HUES6 (cell line): ENCODE measurements at regions not wholly inside any gene's neighbourhood (a gene's known extent, or its start where the extent isn't known, plus 50 kb on each side); places are given as distances from the start of the nearest gene placed in this dataset.

Experiments
- H3K27ac ChIP-seq: 2 replicates; pipeline ENCODE4 v1.7.0; 2013; ENCODE audit warnings: low read depth, mild to moderate bottlenecking, low read length, inconsistent platforms
- H3K27me3 ChIP-seq: 2 replicates; pipeline ENCODE4 v1.6.1; 2013; ENCODE audit warnings: low read length; ENCODE audit not compliant: control insufficient read depth, insufficient read depth
- H3K36me3 ChIP-seq: 2 replicates; pipeline ENCODE4 v1.6.1; 2013; ENCODE audit warnings: low read length; ENCODE audit not compliant: control insufficient read depth, insufficient read depth
- H3K4me1 ChIP-seq: 2 replicates; pipeline ENCODE4 v1.6.1; 2013; ENCODE audit warnings: low read length; ENCODE audit not compliant: control insufficient read depth, insufficient read depth
- H3K4me3 ChIP-seq: 2 replicates; pipeline ENCODE4 v1.5.1; 2013; ENCODE audit warnings: low read depth, low read length
- H3K9ac ChIP-seq: one replicate; pipeline ENCODE4 v1.6.1; 2013; ENCODE audit warnings: mild to moderate bottlenecking, low read length
- H3K9me3 ChIP-seq: 2 replicates; pipeline ENCODE4 v1.6.1; 2013; ENCODE audit warnings: low read depth, low read length; ENCODE audit not compliant: control insufficient read depth, insufficient read depth

DNA sequence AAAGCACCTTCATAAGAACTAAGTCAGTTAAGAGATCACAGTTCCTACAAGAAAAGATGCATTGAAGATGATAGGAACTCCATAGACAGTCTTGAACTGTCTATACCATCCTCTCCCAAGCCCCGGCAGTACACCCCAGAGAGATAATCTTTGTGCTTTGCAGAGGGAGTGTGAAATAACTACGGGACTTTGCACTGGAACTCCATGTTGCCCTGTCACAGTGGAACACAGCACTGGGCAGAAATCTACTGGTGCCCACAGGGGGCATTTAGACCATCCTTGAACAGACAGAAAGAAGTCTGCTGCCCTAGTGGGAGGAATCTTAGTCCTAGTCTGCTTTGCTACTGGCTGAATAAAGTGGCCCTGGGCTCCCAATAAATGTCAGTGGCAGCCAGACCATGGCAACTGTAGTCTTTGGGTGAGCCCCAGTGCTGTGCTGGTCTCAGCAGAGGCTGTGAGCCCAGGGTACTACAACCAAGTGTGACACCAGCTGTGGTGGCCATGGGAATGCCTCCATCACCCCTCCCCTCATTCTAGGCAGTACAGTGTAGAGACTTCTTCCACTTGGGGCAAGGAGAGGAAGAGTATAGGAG lies 107.7 kb upstream of the TMEM168 start:
- Histone ChIP-seq H3K27ac (no peak overlapping the region), H3K27me3 (no peaks in the 10 kb centered on the region), H3K4me3 (no peak overlapping the region), H3K9me3 (0 out of 2 replicates have a peak, but pooled peaks cover 5% of the 10 kb centered on the region), H3K4me1 (no peaks in the 10 kb centered on the region; the same call in 1 of the 2 replicates), H3K36me3 (peaks cover 12% of the 10 kb centered on the region; the same call in 1 of the 2 replicates), H3K9ac (no peak overlapping the region)

DNA sequence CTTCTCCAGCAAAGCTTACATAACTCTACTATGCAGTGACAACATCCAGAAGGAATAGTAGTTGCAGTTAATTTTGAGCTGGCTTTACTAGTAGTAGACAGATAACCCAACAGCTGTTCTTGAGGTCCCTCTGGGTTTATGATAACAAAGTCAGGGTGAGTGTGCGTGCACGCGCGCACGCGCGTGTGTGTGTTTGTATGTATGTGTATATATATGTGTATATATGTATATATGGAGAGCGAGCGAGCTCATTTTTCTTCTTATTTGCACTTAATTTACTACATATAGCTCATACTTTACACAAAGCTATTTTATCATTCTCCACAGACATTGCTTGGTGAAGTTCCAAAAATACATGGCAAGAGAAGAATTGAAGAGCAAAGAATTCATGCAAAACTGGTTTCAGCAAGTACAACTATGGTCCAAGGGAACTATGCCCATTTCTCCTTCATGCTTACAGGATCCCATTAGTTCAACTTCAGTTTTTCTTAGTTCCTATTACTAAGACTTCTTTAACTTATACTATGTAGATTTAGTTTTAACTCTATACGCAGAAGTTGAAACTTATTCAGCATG lies 105.9 kb upstream of the TMEM168 start:
- Histone ChIP-seq H3K4me3 (no peak overlapping the region), H3K4me1 (no peaks in the 10 kb centered on the region; the same call in 1 of the 2 replicates), H3K9ac (no peak overlapping the region), H3K9me3 (0 out of 2 replicates have a peak, but pooled peaks cover 2% of the 10 kb centered on the region), H3K36me3 (peaks cover 13% of the 10 kb centered on the region; the same call in 1 of the 2 replicates), H3K27ac (no peak overlapping the region), H3K27me3 (no peaks in the 10 kb centered on the region)

- H3K36me3 ChIP-seq: peaks cover 13% of the 10 kb centered on the region; the same call in 1 of the 2 replicates
Observed at GRCh38 chr7:112892263-112892662, 102.1 kb upstream of the TMEM168 start.

GRCh38 chr7:112891698-112892097 lies 101.5 kb upstream of the TMEM168 start:
- H3K27me3 ChIP-seq: no peaks in the 10 kb centered on the region
- no peak overlapping the region for H3K9ac ChIP-seq
- no peak overlapping the region for H3K4me3 ChIP-seq
- H3K4me1 ChIP-seq: peaks cover 9% of the 10 kb centered on the region
- peaks cover 13% of the 10 kb centered on the region; the same call in 1 of the 2 replicates for H3K36me3 ChIP-seq
- no peak overlapping the region for H3K27ac ChIP-seq
- no peaks in the 10 kb centered on the region for H3K9me3 ChIP-seq

More at GRCh38 chr7:112892263-112892662, 102.1 kb upstream of the TMEM168 start:
- Histone ChIP-seq H3K27ac (no peak overlapping the region), H3K27me3 (no peaks in the 10 kb centered on the region), H3K4me3 (no peak overlapping the region), H3K9ac (no peak overlapping the region), H3K4me1 (peaks cover 9% of the 10 kb centered on the region), H3K9me3 (no peaks in the 10 kb centered on the region)

DNA sequence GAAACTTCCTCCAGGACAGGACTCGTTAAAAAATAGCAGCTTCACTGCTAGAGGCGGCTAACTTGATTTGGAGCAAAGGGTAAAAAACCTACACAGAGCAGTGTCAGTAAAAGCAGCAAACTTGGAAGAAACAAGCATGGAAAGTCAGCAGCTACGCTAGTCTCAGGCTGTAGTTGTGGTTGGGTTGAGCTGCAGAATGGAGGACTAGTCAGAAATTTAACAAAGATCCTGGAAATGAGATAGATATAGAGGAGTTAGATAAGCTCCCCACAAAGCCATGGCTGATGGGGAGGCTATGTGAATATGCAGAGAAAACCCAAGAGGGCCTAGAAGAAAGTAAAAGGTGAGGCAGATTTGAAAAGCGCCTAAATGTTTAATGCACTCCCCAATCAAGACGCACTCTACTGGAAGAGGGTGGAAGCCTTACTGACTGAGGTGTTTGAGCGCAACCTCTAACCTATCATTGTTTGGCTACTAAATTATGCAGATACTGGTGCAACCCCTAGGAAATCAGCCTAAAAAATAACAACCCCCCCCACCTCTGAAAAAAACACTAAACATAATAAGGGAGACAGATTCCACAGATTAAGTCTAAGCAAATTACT lies 99.7 kb upstream of the TMEM168 start:
- Histone ChIP-seq H3K9me3 (no peaks in the 10 kb centered on the region), H3K4me3 (no peak overlapping the region), H3K36me3 (peaks cover 13% of the 10 kb centered on the region; the same call in 1 of the 2 replicates), H3K27ac (no peak overlapping the region), H3K4me1 (peaks cover 9% of the 10 kb centered on the region), H3K27me3 (no peaks in the 10 kb centered on the region), H3K9ac (no peak overlapping the region)

GRCh38 chr7:112889268-112889667 lies 99.1 kb upstream of the TMEM168 start:
- H3K9ac ChIP-seq: no peak overlapping the region
- H3K36me3 ChIP-seq: 0 out of 2 replicates have a peak, but pooled peaks cover 8% of the 10 kb centered on the region
- no peak overlapping the region for H3K4me3 ChIP-seq
- H3K9me3 ChIP-seq: no peaks in the 10 kb centered on the region
- H3K4me1 ChIP-seq: peaks cover 9% of the 10 kb centered on the region
- no peaks in the 10 kb centered on the region for H3K27me3 ChIP-seq
- H3K27ac ChIP-seq: no peak overlapping the region

DNA sequence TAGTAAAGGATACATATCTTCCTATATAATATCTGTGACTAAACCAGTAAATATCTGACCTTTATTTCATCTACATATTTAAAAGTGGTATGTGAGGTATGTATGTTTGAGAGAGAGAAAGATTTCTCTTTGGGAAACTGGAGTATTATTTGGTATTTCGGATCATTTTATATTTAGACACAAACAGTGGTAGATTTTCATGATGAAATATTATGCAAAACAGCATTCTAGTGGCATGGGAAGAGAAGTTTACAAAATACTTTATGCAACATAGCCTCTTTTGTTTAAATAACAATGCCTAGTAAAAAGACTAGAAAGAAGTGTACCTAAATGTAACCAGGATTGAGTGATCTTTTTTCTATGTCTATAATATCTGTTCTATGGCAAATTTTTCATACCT lies 98.6 kb upstream of the TMEM168 start:
- Histone ChIP-seq H3K27me3 (no peaks in the 10 kb centered on the region), H3K27ac (no peak overlapping the region), H3K9ac (no peak overlapping the region), H3K9me3 (no peaks in the 10 kb centered on the region), H3K36me3 (0 out of 2 replicates have a peak, but pooled peaks cover 5% of the 10 kb centered on the region), H3K4me1 (peaks cover 9% of the 10 kb centered on the region), H3K4me3 (no peak overlapping the region)

GRCh38 chr7:112887976-112888375 lies 97.8 kb upstream of the TMEM168 start:
- H3K36me3 ChIP-seq: 0 out of 2 replicates have a peak, but pooled peaks cover 1% of the 10 kb centered on the region
- no peaks in the 10 kb centered on the region for H3K27me3 ChIP-seq
- no peak overlapping the region for H3K9ac ChIP-seq
- H3K9me3 ChIP-seq: no peaks in the 10 kb centered on the region
- peaks cover 9% of the 10 kb centered on the region for H3K4me1 ChIP-seq
- H3K27ac ChIP-seq: no peak overlapping the region
- H3K4me3 ChIP-seq: no peak overlapping the region

GRCh38 chr7:112887337-112887736 lies 97.1 kb upstream of the TMEM168 start:
- Histone ChIP-seq H3K9me3 (no peaks in the 10 kb centered on the region), H3K9ac (no peak overlapping the region), H3K4me1 (peaks cover 9% of the 10 kb centered on the region), H3K4me3 (no peak overlapping the region), H3K36me3 (no peaks in the 10 kb centered on the region), H3K27ac (no peak overlapping the region), H3K27me3 (no peaks in the 10 kb centered on the region)

DNA sequence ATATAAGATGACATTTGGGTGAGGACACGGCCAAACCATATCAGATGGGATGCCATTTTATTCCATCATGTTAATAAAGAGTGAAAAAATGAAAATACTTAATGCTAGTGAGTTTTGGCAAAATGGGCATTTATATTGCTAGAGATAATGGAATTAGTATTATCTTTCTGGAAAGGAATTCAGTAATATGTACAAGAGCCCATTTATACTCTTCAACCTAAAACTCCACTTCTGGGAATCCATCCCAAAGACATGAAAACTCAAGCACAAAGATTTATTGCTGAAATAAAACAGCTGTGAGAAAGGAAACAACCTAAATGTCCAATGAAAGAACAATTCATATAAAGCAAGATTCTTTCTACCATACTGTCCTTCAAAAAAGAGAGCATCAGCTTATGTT lies 96.0 kb upstream of the TMEM168 start:
- Histone ChIP-seq H3K27me3 (no peaks in the 10 kb centered on the region), H3K9me3 (no peaks in the 10 kb centered on the region), H3K27ac (no peak overlapping the region), H3K4me3 (no peak overlapping the region), H3K36me3 (no peaks in the 10 kb centered on the region), H3K9ac (no peak overlapping the region), H3K4me1 (peaks cover 9% of the 10 kb centered on the region)

GRCh38 chr7:112882991-112883390 lies 92.8 kb upstream of the TMEM168 start:
- no peaks in the 10 kb centered on the region for H3K4me1 ChIP-seq
- H3K9ac ChIP-seq: no peak overlapping the region
- H3K36me3 ChIP-seq: no peaks in the 10 kb centered on the region
- H3K27ac ChIP-seq: no peak overlapping the region
- no peaks in the 10 kb centered on the region for H3K27me3 ChIP-seq
- H3K9me3 ChIP-seq: no peaks in the 10 kb centered on the region
- H3K4me3 ChIP-seq: no peak overlapping the region
